Thoracic aorta (tissue), 2 donors: ENCODE measurements at regions not wholly inside any gene's neighbourhood (a gene's known extent, or its start where the extent isn't known, plus 50 kb on each side); places are given as distances from the start of the nearest gene placed in this dataset.

ENCODE experiments used
- ATAC-seq: fragments of 150-250 bp; one replicate; pipeline ENCODE4 v1.8.0; 2017; ENCODE audit warnings: low read depth; ENCODE audit not compliant: insufficient number of reproducible peaks, low FRiP score
- DNase-seq: peaks from one replicate; pipeline ENCODE4 v3.0.0-alpha.2; 2020; ENCODE audit warnings: low spot score
- H3K27ac ChIP-seq, 2 donors: fragments of 200-600 bp; sonication (generic); 1 replicate in 1 of 2; 2 replicates in 1 of 2; pipeline ENCODE4 v1.5.1; 2016; ENCODE audit warnings: mild to moderate bottlenecking in 2 of 2, moderate library complexity in 2 of 2
- H3K27me3 ChIP-seq: fragments of 200-600 bp; sonication (generic); replicated peaks from 2 replicates; pipeline ENCODE4 v1.6.0; 2016; ENCODE audit warnings: mild to moderate bottlenecking; ENCODE audit not compliant: insufficient read depth
- H3K36me3 ChIP-seq: fragments of 200-600 bp; sonication (generic); one replicate; pipeline ENCODE4 v1.5.1; 2016
- H3K4me1 ChIP-seq, 2 donors: fragments of 200-600 bp; sonication (generic); 1 replicate in 1 of 2; 2 replicates in 1 of 2; pipeline versions ENCODE4 v1.5.1 to v1.6.0; 2016; ENCODE audit warnings: low read depth in 2 of 2, mild to moderate bottlenecking in 1 of 2; ENCODE audit not compliant: control insufficient read depth in 1 of 2
- H3K4me3 ChIP-seq: fragments of 200-600 bp; sonication (generic); 2 replicates; pipeline ENCODE4 v1.5.1; 2016; ENCODE audit warnings: mild to moderate bottlenecking
- H3K9me3 ChIP-seq: fragments of 200-600 bp; sonication (generic); 2 replicates; pipeline ENCODE4 v1.5.1; 2016
- CTCF ChIP-seq: fragments of 200-600 bp; sonication (generic); IDR thresholded peaks from one replicate; pipeline ENCODE4 v1.5.1; 2019; ENCODE audit warnings: antibody characterized with exemption

- no peak for DNase-seq
- H3K4me1 ChIP-seq = peaks cover 18 to 35% of the 10 kb centered on the region in 2 donors
- no peaks in the 10 kb centered on the region for H3K27me3 ChIP-seq
- H3K27ac ChIP-seq = no peak overlapping the region
- ATAC-seq = no peak
- H3K9me3 ChIP-seq = no peaks in the 10 kb centered on the region
- H3K4me3 ChIP-seq = no peak overlapping the region
- no peaks in the 10 kb centered on the region for H3K36me3 ChIP-seq
- no peak for TF ChIP-seq CTCF
These were observed 169.6 kb downstream of the SEC14L1 start for GRCh38 chr17:77310336-77310735.

- H3K36me3 ChIP-seq = no peaks in the 10 kb centered on the region
- ATAC-seq (no peak), DNase-seq (no peak)
- H3K4me3 ChIP-seq = no peak overlapping the region
- peaks cover 27 to 46% of the 10 kb centered on the region in 2 donors for H3K4me1 ChIP-seq
- H3K9me3 ChIP-seq = no peaks in the 10 kb centered on the region
- no peak overlapping the region for H3K27ac ChIP-seq
- H3K27me3 ChIP-seq = no peaks in the 10 kb centered on the region
- TF ChIP-seq CTCF = no peak
These were observed 170.7 kb downstream of the SEC14L1 start for GRCh38 chr17:77311371-77311981.

GRCh38 chr17:77312061-77312701, 171.4 kb downstream of the SEC14L1 start:
- TF ChIP-seq CTCF = no peak
- no peak overlapping the region for H3K27ac ChIP-seq
- no peak for DNase-seq
- no peak overlapping the region for H3K4me3 ChIP-seq
- ATAC-seq = no peak
- H3K4me1 ChIP-seq = peaks cover 29 to 53% of the 10 kb centered on the region in 2 donors
- H3K36me3 ChIP-seq = no peaks in the 10 kb centered on the region
- no peaks in the 10 kb centered on the region for H3K27me3 ChIP-seq
- H3K9me3 ChIP-seq = no peaks in the 10 kb centered on the region

- H3K36me3 ChIP-seq = no peaks in the 10 kb centered on the region
- no peak for ATAC-seq
- peak; percentile 47 for DNase-seq
- H3K27me3 ChIP-seq = no peaks in the 10 kb centered on the region
- TF ChIP-seq CTCF = no peak
- H3K27ac ChIP-seq = peak overlapping the region; percentile 13 to 20
- peak overlapping the region; percentile 32 for H3K4me3 ChIP-seq
- no peaks in the 10 kb centered on the region for H3K9me3 ChIP-seq
- peaks cover 29 to 51% of the 10 kb centered on the region in 2 donors for H3K4me1 ChIP-seq
These were observed 172.2 kb downstream of the SEC14L1 start for GRCh38 chr17:77312786-77313599.

- DNase-seq (no peak), ATAC-seq (no peak)
- Histone ChIP-seq H3K4me1 (peaks cover 27 to 54% of the 10 kb centered on the region in 2 donors), H3K27me3 (no peaks in the 10 kb centered on the region), H3K27ac (peak overlapping the region in 1 of 2 donors; percentile 13), H3K36me3 (no peaks in the 10 kb centered on the region), H3K4me3 (no peak overlapping the region), H3K9me3 (no peaks in the 10 kb centered on the region)
- TF ChIP-seq CTCF = no peak
These were observed 173.1 kb downstream of the SEC14L1 start for GRCh38 chr17:77313831-77314230.
